ENCODE measurements at regions not wholly inside any gene's neighbourhood (a gene's known extent, or its start where the extent isn't known, plus 50 kb on each side); places are given as distances from the start of the nearest gene placed in this dataset.

DNA sequence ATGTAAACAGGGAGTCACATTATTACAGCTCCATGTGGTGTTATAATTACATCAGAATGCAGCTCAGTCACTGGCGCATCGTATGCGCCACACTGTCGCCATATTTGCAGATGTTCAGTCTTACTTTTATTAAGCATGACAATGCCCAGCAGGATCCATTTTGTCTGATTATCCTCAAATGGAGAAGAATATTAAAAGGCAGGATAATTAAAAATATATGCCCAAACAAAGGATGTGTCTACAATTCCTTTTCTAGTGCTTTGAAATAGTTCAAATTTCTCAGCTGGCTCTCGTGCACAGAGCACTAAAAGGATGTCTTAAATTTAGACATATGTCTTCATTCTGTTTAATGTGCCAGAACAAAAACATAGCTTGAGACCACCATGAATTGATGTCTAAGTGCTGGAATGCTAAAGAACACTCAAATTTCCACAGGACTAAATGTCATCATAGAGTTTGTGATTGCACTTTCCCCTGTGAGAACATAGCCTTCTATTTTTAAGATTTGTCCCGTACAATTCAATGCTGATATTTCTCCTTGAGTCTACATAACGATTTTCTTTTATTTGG lies 168.0 kb downstream of the DKK1 start:
- TF ChIP-seq SUZ12 (IDR thresholded peaks at IDR 0.05; ENCODE audit: extremely low read depth, insufficient read depth, insufficient read length) (no peak), ZNF274 (IDR thresholded peaks at IDR 0.05; ENCODE audit: low read depth, low read length) (no peak)
- H3K4me3 ChIP-seq (ENCODE audit: insufficient read length, low read depth): no peak overlapping the region
- no peaks in the 10 kb centered on the region for H3K9me3 ChIP-seq (ENCODE audit: insufficient read depth, low read length)
- no peak overlapping the region for H3K9ac ChIP-seq (ENCODE audit: insufficient read length, low read depth)
- H3K27me3 ChIP-seq (ENCODE audit: insufficient read depth, insufficient read length): no peaks in the 10 kb centered on the region
- H3K36me3 ChIP-seq (ENCODE audit: insufficient read depth, insufficient read length, low read length): no peaks in the 10 kb centered on the region
- no peak for DNase-seq (ENCODE audit: low read depth, low spot score)
- no peaks in the 10 kb centered on the region for H3K4me1 ChIP-seq (ENCODE audit: insufficient read depth, insufficient read length)

DNA sequence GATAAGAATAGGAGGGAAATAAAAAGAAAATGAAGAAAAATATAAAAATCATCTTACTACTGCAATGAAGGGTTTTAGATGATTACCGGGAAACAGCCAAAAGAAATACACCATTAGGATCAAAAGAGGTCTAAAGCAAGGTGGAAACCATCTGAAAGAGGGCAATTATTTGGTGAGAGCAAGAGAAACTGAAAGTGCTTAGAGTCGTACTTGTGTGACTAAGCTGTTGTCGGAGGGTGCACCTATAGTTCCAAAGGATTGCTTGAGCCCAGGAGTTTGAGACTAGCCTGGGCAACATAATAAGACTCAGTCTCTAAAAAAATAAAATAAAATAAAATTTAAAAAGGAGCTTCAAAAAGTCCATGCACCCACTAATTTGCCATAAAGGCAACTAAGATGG lies 169.5 kb downstream of the DKK1 start:
- Histone ChIP-seq H3K9me3 (ENCODE audit: insufficient read depth, low read length) (no peaks in the 10 kb centered on the region), H3K4me3 (ENCODE audit: insufficient read length, low read depth) (no peak overlapping the region), H3K36me3 (ENCODE audit: insufficient read depth, insufficient read length, low read length) (no peaks in the 10 kb centered on the region), H3K4me1 (ENCODE audit: insufficient read depth, insufficient read length) (no peaks in the 10 kb centered on the region), H3K9ac (ENCODE audit: insufficient read length, low read depth) (no peak overlapping the region), H3K27me3 (ENCODE audit: insufficient read depth, insufficient read length) (no peaks in the 10 kb centered on the region)
- TF ChIP-seq YY1 (IDR thresholded peaks at IDR 0.05; ENCODE audit: insufficient read depth, insufficient read length) (no peak), SUZ12 (IDR thresholded peaks at IDR 0.05; ENCODE audit: extremely low read depth, insufficient read depth, insufficient read length) (no peak), ZNF274 (IDR thresholded peaks at IDR 0.05; ENCODE audit: low read depth, low read length) (no peak)
- DNase-seq (ENCODE audit: low read depth, low spot score): no peak

DNA sequence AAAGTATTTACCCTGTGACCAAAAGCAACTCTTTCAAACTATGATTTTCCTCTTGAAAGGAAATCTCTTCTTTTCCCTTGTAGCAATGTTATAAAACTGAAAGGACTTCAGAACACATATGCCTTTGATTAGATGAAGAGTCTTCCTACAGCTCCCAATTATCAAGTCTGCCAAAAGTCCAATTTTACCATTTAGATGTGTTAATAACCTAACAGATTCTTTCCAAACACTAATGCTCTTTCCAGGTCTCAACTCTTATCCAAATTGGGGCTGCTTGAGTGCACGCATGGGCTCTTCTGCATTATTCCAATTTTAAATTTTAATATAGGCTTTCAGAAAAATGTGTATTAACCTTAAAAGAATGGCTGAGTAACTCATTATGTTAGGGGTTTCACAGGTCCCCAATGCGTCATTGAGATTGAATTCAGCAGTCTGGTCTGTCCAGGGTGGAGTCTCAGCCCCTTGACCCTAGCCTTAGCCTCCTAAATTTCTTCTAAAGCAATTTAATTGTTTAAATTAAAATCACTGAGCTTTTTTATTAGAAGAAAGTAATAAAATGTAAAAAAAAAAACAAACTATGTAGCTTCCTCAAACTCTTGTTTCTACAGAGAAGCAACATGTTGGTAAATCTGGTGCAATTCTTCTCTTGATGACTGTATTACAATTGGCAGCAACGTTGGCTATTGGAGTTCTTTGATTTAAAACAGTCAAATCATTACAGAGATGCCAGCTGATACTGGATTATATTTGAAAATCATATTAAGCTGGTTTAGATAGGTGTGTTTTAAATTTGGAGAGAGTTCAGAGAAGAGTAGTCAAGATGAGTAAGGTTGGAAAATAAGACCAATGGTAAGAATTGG lies 170.4 kb downstream of the DKK1 start:
- H3K27me3 ChIP-seq (ENCODE audit: insufficient read depth, insufficient read length): no peaks in the 10 kb centered on the region
- no peak overlapping the region for H3K9ac ChIP-seq (ENCODE audit: insufficient read length, low read depth)
- H3K4me3 ChIP-seq (ENCODE audit: insufficient read length, low read depth): no peak overlapping the region
- no peaks in the 10 kb centered on the region for H3K4me1 ChIP-seq (ENCODE audit: insufficient read depth, insufficient read length)
- no peaks in the 10 kb centered on the region for H3K36me3 ChIP-seq (ENCODE audit: insufficient read depth, insufficient read length, low read length)
- no peaks in the 10 kb centered on the region for H3K9me3 ChIP-seq (ENCODE audit: insufficient read depth, low read length)
- TF ChIP-seq ZNF274 (IDR thresholded peaks at IDR 0.05; ENCODE audit: low read depth, low read length) (no peak), YY1 (IDR thresholded peaks at IDR 0.05; ENCODE audit: insufficient read depth, insufficient read length) (no peak), SUZ12 (IDR thresholded peaks at IDR 0.05; ENCODE audit: extremely low read depth, insufficient read depth, insufficient read length) (no peak)
- DNase-seq (ENCODE audit: low read depth, low spot score): no peak

DNA sequence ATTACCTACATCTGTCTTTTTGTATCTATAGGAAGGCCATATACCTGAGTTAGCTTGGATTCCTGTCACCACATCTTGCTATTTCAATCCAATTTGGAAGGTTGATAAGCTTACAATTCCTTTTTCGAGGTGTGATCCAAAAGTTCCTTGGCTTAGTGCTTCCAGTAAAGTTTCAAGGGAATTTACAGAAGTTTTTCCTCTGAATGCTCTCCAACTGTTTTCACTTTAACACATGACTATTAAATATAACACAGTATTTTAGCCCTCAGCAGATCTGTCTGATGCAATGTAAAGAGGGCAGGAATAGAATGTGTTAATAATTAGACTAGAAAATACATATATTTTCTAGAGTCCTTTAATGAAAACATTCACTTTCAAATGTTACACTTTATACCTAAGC lies 171.4 kb downstream of the DKK1 start:
- TF ChIP-seq SUZ12 (IDR thresholded peaks at IDR 0.05; ENCODE audit: extremely low read depth, insufficient read depth, insufficient read length): no peak
- TF ChIP-seq YY1 (IDR thresholded peaks at IDR 0.05; ENCODE audit: insufficient read depth, insufficient read length): no peak
- TF ChIP-seq ZNF274 (IDR thresholded peaks at IDR 0.05; ENCODE audit: low read depth, low read length): no peak
- H3K4me1 ChIP-seq (ENCODE audit: insufficient read depth, insufficient read length): no peaks in the 10 kb centered on the region
- no peak overlapping the region for H3K4me3 ChIP-seq (ENCODE audit: insufficient read length, low read depth)
- DNase-seq (ENCODE audit: low read depth, low spot score): no peak
- H3K27me3 ChIP-seq (ENCODE audit: insufficient read depth, insufficient read length): no peaks in the 10 kb centered on the region
- no peaks in the 10 kb centered on the region for H3K36me3 ChIP-seq (ENCODE audit: insufficient read depth, insufficient read length, low read length)
- H3K9me3 ChIP-seq (ENCODE audit: insufficient read depth, low read length): no peaks in the 10 kb centered on the region
- no peak overlapping the region for H3K9ac ChIP-seq (ENCODE audit: insufficient read length, low read depth)

DNA sequence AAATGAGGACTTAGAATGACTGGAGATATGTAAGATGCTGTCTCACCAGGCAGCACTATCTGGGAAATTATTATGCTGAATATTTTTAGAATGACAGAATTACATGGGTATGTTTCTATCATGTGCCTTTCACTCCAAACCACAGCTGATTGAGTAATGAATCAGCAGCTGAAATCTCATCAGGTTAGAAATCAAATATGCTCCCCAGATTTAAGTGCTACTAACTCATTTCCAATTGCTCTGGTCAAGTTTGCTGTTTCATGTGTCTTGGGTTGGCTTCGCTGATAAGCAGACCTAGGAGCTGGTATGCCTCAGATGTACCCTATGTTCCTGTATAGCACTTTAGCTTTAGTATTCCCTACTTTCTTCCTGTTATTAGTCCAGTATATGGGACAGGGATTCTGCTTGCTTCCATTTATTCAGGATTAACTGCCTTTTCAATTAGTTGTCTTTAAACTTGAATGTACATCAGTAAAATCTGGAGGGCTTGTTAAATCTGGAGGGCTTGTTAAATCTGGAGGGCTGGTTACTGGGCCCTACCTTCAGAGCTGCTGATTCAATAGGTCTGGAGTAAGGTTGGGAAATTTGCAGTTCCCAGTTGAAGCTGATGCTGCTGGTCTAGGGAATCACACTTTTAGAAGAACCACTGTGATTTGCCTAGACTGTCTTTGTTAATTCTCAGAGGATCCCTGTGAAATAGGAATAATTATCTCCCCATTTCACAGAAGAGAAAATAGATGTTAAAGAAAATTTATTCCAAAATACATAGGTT lies 172.9 kb downstream of the DKK1 start:
- DNase-seq (ENCODE audit: low read depth, low spot score): no peak
- H3K4me1 ChIP-seq (ENCODE audit: insufficient read depth, insufficient read length): no peaks in the 10 kb centered on the region
- no peak for TF ChIP-seq ZNF274 (IDR thresholded peaks at IDR 0.05; ENCODE audit: low read depth, low read length)
- no peak for TF ChIP-seq YY1 (IDR thresholded peaks at IDR 0.05; ENCODE audit: insufficient read depth, insufficient read length)
- no peak for TF ChIP-seq SUZ12 (IDR thresholded peaks at IDR 0.05; ENCODE audit: extremely low read depth, insufficient read depth, insufficient read length)
- no peaks in the 10 kb centered on the region for H3K9me3 ChIP-seq (ENCODE audit: insufficient read depth, low read length)
- H3K36me3 ChIP-seq (ENCODE audit: insufficient read depth, insufficient read length, low read length): no peaks in the 10 kb centered on the region
- no peaks in the 10 kb centered on the region for H3K27me3 ChIP-seq (ENCODE audit: insufficient read depth, insufficient read length)
- no peak overlapping the region for H3K4me3 ChIP-seq (ENCODE audit: insufficient read length, low read depth)
- no peak overlapping the region for H3K9ac ChIP-seq (ENCODE audit: insufficient read length, low read depth)

DNA sequence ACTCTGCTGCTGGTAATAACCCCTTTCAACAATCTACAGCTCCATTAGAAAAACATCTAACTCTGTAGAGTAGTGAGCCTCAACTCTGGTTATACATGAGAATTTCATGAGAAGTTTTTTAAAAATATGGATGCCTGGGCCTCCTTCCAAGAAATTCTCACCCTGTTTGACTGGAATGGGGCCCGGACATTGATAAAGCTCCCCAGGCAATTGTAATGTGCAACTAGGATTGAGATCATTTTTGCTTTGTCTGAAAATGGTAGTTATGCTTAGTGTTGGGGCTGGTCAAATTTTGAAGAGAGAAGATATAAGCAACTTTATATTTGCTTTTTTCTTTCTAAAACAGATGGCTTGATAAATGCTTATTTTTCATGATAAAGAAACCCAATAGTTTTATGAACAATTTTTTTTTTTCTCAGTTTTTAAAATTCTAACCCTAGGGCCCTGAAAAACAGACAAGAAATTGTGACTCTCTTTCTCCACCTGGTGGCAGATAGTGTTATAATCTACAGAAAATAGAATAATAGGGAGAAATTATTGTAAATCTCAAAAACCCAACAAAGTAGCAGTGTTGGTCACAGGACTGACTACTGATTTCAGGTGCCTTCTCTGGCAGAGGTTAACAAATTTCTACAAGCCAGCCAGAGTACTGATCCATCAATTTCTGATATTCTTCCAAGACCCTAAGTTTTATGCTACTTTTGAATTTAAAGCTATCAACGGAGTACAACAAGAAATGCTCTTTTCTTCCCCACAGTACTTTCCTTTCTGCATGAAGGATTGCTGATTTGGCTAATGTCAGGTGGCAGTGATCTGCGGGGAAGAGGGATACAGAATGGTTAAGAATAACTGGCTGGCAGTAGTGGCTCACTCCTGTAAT lies 174.8 kb downstream of the DKK1 start:
- H3K9ac ChIP-seq (ENCODE audit: insufficient read length, low read depth): no peak overlapping the region
- no peaks in the 10 kb centered on the region for H3K27me3 ChIP-seq (ENCODE audit: insufficient read depth, insufficient read length)
- no peak for DNase-seq (ENCODE audit: low read depth, low spot score)
- no peaks in the 10 kb centered on the region for H3K9me3 ChIP-seq (ENCODE audit: insufficient read depth, low read length)
- no peak overlapping the region for H3K4me3 ChIP-seq (ENCODE audit: insufficient read length, low read depth)
- no peak for TF ChIP-seq YY1 (IDR thresholded peaks at IDR 0.05; ENCODE audit: insufficient read depth, insufficient read length)
- no peak for TF ChIP-seq ZNF274 (IDR thresholded peaks at IDR 0.05; ENCODE audit: low read depth, low read length)
- no peak for TF ChIP-seq SUZ12 (IDR thresholded peaks at IDR 0.05; ENCODE audit: extremely low read depth, insufficient read depth, insufficient read length)
- no peaks in the 10 kb centered on the region for H3K36me3 ChIP-seq (ENCODE audit: insufficient read depth, insufficient read length, low read length)
- H3K4me1 ChIP-seq (ENCODE audit: insufficient read depth, insufficient read length): no peaks in the 10 kb centered on the region
